HG03432 (cell line): ENCODE measurements at regions not wholly inside any gene's neighbourhood (a gene's known extent, or its start where the extent isn't known, plus 50 kb on each side); places are given as distances from the start of the nearest gene placed in this dataset.

Source experiments
- ATAC-seq: cut with Tn5 transposase; IDR thresholded peaks from one replicate; pipeline ENCODE4 v1.9.1; 2021; ENCODE audit warnings: mild to moderate bottlenecking, moderate library complexity; ENCODE audit not compliant: unreplicated experiment

DNA sequence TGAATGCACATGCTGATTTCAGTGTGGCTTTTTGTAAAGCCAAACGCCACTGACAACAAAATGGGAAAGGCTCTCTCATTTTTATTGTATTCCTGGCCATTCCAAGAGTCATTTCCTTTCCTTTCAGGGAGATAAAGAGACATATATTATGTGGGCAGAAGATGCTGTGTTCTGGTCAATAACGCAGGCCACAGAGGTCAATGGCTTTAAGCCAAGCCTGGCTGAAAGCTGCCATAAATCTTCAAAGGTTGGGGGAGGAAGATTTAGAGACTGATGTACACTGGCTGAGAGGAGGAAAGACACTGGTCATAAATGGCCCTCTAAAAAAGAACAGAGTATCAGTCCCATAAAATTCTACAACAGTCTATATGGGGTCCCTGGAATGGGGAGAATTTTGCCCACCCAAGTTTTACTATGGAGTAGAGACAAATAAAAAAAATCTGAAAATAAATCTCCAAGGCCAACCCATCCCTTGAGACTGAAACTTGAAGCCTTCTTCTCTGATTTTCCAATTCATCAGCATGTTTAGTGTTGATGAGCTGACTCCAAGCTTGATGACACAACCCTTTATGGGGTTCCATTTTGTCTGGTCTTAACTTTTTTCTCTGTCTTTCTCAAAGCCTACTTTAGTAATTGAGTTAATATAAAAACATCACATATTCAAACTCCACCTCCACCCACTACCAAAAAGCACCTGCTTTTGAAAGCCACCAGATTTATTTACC, 152.1 kb upstream of the SLC24A2 start:
- no peak for ATAC-seq

GRCh38 chr9:19939734-19940278, 151.0 kb upstream of the SLC24A2 start:
- ATAC-seq, result no peak

DNA sequence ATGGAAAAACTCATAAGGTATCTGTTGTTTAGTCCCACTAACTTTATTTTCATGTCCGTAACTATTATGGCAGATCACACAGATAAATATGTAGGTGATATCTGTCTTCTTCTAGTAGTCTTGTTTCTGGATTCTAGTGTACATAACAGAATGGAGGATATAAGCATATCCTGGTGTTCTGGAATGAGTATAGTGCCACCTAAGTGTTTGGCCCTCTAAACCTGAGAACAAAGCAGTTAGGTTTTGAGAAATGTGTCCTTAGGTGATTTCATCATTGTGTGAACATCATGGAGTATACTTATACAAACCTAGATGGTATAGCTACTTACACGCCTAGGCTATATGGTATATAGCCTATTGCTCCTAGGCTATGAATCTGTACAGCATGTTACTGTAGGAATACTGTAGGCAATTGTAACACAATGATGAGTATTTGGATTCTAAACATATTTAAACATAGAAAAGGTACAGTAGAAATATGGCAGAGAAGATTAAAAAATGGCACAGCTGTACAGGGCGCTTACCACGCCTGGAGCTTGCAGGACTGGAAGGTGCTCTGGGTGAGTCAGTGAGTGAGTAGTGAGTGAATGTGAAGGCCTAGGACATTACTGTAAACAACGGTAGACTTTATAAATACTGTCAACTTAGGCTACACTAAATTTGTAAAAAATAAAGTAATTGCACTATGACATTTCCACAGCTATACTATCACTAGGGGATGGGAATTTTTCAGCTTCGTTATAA, 150.3 kb upstream of the SLC24A2 start:
- ATAC-seq, result no peak

GRCh38 chr9:19937121-19937520, 148.3 kb upstream of the SLC24A2 start:
- ATAC-seq, result no peak

GRCh38 chr9:19936598-19936997, 147.8 kb upstream of the SLC24A2 start:
- ATAC-seq, result no peak

GRCh38 chr9:19935422-19935821, 146.6 kb upstream of the SLC24A2 start:
- no peak for ATAC-seq

DNA sequence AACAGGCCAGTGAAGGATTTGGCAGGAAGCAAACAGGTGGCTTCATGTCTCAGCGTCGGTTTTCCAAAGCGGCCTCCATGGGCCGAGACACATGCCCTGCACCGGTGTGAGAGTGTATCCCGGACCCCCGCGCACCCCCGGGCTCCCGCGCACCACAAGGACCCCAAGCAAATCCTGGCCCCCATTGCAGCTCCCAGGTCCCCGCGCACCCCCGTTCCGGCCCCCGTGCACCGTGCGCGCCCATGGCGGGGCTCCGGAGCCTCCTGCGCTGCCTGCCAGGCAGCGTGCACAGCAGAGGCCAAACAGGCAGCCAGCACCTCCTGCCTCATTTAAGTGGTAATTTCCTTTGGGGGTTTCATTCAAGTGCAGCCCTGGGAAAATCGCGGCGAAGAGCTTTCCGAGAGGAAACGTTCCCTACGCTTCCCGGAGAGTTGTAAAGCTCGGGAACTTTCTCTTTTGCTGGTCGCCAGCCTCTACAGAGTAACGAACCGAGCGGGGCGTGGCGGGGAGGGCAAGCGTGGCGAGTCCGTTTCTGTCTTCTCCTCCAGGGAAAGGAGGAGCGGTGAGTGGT, 145.5 kb upstream of the SLC24A2 start:
- ATAC-seq, result no peak

- no peak for ATAC-seq
These were observed 142.5 kb upstream of the SLC24A2 start for GRCh38 chr9:19931098-19931890.

DNA sequence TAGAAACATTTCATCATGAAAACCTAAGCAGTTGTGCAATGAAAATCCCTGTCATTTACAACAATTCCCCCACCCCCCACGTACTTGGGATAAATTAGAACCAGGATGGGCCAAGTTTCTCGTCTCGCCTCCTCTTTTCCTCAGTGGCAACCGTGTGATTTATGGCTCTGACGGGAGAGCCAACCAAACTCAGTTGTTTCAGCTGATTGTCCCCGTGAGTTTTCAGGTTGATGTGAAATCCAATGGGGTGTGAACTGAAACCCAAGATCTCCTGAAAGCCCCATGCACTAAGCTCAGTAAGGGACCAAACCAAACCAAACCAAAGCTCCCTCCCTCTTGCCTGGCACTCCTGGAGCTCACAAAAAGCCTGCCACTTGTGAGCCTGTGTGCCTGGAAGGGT, 138.7 kb upstream of the SLC24A2 start:
- no peak for ATAC-seq

DNA sequence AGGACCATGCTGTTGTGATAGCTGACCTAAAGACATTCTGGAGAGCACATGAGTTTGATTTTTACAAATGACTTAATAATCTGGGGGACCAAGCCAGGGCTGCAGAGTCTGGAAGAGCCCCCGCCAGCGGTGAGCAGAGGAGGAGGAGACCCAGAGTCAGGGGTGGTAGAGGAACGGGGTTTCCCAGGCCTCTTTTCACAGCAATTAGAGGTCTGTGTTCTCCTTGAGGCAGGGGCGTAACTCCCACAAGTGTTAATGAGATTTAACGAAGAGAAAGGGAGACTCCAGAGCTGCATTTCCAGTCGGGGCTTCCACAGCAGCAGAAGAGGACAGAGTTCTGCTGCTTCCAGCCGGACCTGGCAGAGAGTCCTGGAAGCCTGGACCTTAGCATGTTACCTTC, 137.9 kb upstream of the SLC24A2 start:
- ATAC-seq, result no peak

DNA sequence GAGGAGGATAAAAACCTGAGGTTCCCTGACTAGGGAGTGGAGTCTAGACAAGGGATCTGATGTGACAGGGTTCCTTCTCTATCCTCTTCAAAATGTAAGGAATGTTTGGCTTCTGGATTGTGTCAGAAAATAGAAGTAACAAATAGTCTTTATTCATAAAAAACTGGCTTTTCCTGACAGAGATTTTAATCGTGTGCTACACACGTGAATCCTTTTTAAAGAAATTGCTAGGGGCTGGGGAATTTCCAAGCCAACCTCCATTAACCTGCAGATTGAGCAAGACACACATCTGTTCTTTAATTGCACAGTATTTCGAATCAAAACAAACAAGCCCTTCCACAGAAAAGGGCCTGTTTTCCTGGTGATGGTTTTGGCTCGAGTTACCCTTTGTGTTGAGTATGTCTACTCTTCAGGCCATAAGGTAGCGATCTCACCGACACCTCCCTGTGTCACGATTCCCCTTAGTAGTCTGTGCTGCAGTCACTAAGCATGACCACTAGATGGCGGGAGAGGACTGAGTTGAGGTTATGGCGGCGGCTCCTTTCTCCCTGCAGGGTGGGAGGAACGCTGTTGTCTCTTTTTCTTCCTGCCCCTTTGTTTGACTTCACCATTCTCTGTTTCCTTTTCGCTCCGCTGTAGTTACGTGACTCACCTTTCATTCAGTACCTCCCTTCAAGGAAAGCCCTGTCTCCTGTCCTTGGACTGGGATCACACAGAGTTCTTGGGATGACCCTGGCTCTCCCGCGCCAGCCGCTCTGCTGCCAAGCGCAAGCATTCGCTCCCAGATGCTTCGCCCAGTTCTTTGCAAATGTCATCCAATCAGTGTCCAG, 137.1 kb upstream of the SLC24A2 start:
- ATAC-seq, result peak; percentile 97

GRCh38 chr9:19924080-19924479, 135.2 kb upstream of the SLC24A2 start:
- ATAC-seq, result no peak

- no peak for ATAC-seq
These were observed 133.8 kb upstream of the SLC24A2 start for GRCh38 chr9:19922476-19923118.

DNA sequence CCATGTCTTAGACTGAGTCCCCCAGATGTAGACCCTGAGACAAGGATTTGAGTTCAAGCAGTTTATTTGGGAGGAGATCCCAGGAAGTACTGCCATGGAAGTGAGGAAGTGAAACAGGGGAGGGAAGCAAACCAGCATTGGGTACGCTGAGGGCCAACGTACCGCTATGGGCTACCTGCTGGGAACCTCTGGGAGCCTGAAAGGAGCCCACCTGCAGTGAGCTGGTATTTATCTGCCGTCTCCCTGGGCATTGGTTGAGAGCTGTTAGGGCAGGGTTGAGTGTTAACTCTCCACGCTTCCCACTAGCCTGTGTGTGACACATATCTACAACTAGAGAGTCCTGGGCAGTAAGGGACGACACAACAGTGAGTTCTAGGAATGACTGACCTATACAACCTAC, 131.6 kb upstream of the SLC24A2 start:
- ATAC-seq, result no peak

GRCh38 chr9:19918630-19919029, 129.8 kb upstream of the SLC24A2 start:
- no peak for ATAC-seq

DNA sequence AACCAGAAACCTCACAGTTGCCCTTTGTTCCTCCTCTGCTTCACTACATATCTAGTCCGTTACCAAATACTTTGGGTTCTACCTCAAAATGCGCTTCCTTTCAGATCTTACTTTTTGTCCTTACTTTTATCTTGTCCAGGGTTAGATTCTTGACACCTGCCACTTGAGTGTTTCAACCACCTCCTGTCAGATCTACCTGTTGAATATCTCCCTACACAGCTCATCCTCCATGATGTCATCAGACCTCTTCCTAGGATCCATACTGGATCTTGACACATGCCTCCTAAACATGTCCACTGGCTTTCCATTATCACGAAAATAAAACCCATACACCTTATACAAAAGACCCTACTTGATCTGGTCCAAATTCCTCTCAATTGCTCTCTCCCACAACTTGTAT, 125.2 kb upstream of the SLC24A2 start:
- no peak for ATAC-seq

GRCh38 chr9:19913151-19913550, 124.3 kb upstream of the SLC24A2 start:
- ATAC-seq, result no peak

GRCh38 chr9:19903076-19903475, 114.2 kb upstream of the SLC24A2 start:
- no peak for ATAC-seq

DNA sequence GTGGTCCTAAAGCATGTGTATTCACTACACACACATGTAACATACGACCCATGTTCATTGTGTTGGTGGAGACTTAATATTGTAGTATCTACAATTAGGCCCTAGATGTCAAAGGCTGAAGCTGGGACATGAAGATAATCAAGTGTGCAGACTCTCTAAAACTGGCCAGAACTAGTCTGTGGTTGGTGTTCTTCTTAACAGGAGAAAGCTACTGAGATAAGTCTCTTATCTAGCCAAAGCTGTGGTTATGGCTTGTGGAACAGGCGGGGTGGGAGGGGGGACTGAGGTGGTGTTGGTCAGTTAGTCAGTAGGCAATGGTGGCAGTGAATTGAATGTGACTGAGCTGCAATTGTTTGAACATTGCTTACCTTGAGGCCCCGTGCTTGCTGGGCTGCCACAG, 112.7 kb upstream of the SLC24A2 start:
- ATAC-seq, result no peak

GRCh38 chr9:19896161-19896560, 107.3 kb upstream of the SLC24A2 start:
- no peak for ATAC-seq
